ENCODE measurements at regions not wholly inside any gene's neighbourhood (a gene's known extent, or its start where the extent isn't known, plus 50 kb on each side); places are given as distances from the start of the nearest gene placed in this dataset.

DNA sequence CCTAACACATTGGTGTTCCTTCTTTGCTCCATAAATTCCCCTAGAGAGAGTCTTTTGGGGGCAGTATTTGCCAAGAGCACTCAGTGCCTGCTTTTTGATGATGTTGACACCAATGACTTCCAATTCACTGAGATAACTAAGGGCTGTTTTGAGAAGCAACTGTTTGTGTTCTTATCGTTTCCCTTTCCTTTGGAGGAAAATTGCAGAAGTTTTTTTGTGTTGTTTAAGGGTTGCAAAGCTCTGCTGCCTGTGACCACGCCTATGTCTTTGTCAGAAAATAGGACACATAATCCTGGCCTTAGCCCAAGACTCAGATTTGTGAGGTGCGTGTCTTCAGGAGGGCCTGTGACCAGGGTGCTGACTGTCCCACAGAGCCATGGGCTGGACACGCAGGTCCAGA is 99.6 kb downstream of the FAM43A start:
- no peak overlapping the region for H3K27ac Mint-ChIP-seq
- Histone ChIP-seq H3F3A (ENCODE audit: low read depth) (no peaks in the 10 kb centered on the region), H3K36me3 (no peaks in the 10 kb centered on the region), H3K4me1 (peaks cover 10% of the 10 kb centered on the region), H3K9ac (no peak overlapping the region), H3K27me3 (no peaks in the 10 kb centered on the region), H2AFZ (replicated peaks) (no peak overlapping the region), H3K4me3 (no peak overlapping the region), H3K79me2 (ENCODE audit: low read depth) (no peaks in the 10 kb centered on the region), H3K4me2 (no peak overlapping the region), H3K9me3 (ENCODE audit: low read depth) (no peaks in the 10 kb centered on the region), H3K27ac (no peak overlapping the region), H4K20me1 (ENCODE audit: low read depth) (no peaks in the 10 kb centered on the region)
- H3K4me3 Mint-ChIP-seq, result no peak overlapping the region
- no peaks in the 10 kb centered on the region for H3K27me3 Mint-ChIP-seq (ENCODE audit: insufficient read depth, low read depth)
- no peak for DNase-seq (ENCODE audit: low spot score)
- H3K9me3 Mint-ChIP-seq, result peaks cover 2% of the 10 kb centered on the region
- H3K36me3 Mint-ChIP-seq, result no peaks in the 10 kb centered on the region
- TF ChIP-seq, protein P1, sequence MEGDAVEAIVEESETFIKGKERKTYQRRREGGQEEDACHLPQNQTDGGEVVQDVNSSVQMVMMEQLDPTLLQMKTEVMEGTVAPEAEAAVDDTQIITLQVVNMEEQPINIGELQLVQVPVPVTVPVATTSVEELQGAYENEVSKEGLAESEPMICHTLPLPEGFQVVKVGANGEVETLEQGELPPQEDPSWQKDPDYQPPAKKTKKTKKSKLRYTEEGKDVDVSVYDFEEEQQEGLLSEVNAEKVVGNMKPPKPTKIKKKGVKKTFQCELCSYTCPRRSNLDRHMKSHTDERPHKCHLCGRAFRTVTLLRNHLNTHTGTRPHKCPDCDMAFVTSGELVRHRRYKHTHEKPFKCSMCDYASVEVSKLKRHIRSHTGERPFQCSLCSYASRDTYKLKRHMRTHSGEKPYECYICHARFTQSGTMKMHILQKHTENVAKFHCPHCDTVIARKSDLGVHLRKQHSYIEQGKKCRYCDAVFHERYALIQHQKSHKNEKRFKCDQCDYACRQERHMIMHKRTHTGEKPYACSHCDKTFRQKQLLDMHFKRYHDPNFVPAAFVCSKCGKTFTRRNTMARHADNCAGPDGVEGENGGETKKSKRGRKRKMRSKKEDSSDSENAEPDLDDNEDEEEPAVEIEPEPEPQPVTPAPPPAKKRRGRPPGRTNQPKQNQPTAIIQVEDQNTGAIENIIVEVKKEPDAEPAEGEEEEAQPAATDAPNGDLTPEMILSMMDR (IDR thresholded peaks at IDR 0.05), result no peak
- TF ChIP-seq EZH2phosphoT487 (IDR thresholded peaks at IDR 0.05) (no peak), EZH2 (IDR thresholded peaks at IDR 0.05) (no peak)
- H3K4me1 Mint-ChIP-seq, result peaks cover 12% of the 10 kb centered on the region

GRCh38 chr3:194787072-194787471 is 101.4 kb downstream of the FAM43A start:
- no peaks in the 10 kb centered on the region for H3K27me3 Mint-ChIP-seq (ENCODE audit: insufficient read depth, low read depth)
- no peaks in the 10 kb centered on the region for H3K9me3 ChIP-seq (ENCODE audit: low read depth)
- no peak overlapping the region for H2AFZ ChIP-seq (replicated peaks)
- peaks cover 12% of the 10 kb centered on the region for H3K4me1 Mint-ChIP-seq
- H3K79me2 ChIP-seq (ENCODE audit: low read depth), result no peaks in the 10 kb centered on the region
- no peaks in the 10 kb centered on the region for H3K36me3 ChIP-seq
- DNase-seq (ENCODE audit: low spot score), result no peak
- no peak overlapping the region for H3K4me2 ChIP-seq
- no peak overlapping the region for H3K27ac ChIP-seq
- no peaks in the 10 kb centered on the region for H3K27me3 ChIP-seq
- H3K9ac ChIP-seq, result no peak overlapping the region
- no peak overlapping the region for H3K27ac Mint-ChIP-seq
- H3K9me3 Mint-ChIP-seq, result peaks cover 3% of the 10 kb centered on the region
- H3K4me1 ChIP-seq, result peaks cover 10% of the 10 kb centered on the region
- no peak overlapping the region for H3K4me3 Mint-ChIP-seq
- H4K20me1 ChIP-seq (ENCODE audit: low read depth), result no peaks in the 10 kb centered on the region
- H3K4me3 ChIP-seq, result no peak overlapping the region
- H3K36me3 Mint-ChIP-seq, result no peaks in the 10 kb centered on the region
- TF ChIP-seq EZH2phosphoT487 (IDR thresholded peaks at IDR 0.05) (no peak), EZH2 (IDR thresholded peaks at IDR 0.05) (no peak)
- TF ChIP-seq, protein P1 (IDR thresholded peaks at IDR 0.05), result no peak
- no peaks in the 10 kb centered on the region for H3F3A ChIP-seq (ENCODE audit: low read depth)

GRCh38 chr3:194787650-194788049 is 102.0 kb downstream of the FAM43A start:
- Mint-ChIP-seq H3K36me3 (no peaks in the 10 kb centered on the region), H3K4me3 (no peak overlapping the region), H3K9me3 (peaks cover 3% of the 10 kb centered on the region), H3K4me1 (peaks cover 12% of the 10 kb centered on the region), H3K27me3 (ENCODE audit: insufficient read depth, low read depth) (no peaks in the 10 kb centered on the region), H3K27ac (no peak overlapping the region)
- TF ChIP-seq, protein P1 (IDR thresholded peaks at IDR 0.05), result no peak
- TF ChIP-seq EZH2phosphoT487 (IDR thresholded peaks at IDR 0.05) (no peak), EZH2 (IDR thresholded peaks at IDR 0.05) (no peak)
- no peak overlapping the region for H3K4me2 ChIP-seq
- H3K27ac ChIP-seq, result no peak overlapping the region
- no peaks in the 10 kb centered on the region for H3F3A ChIP-seq (ENCODE audit: low read depth)
- H3K27me3 ChIP-seq, result no peaks in the 10 kb centered on the region
- no peaks in the 10 kb centered on the region for H3K9me3 ChIP-seq (ENCODE audit: low read depth)
- DNase-seq (ENCODE audit: low spot score), result no peak
- H4K20me1 ChIP-seq (ENCODE audit: low read depth), result no peaks in the 10 kb centered on the region
- H3K36me3 ChIP-seq, result no peaks in the 10 kb centered on the region
- H3K9ac ChIP-seq, result no peak overlapping the region
- no peaks in the 10 kb centered on the region for H3K79me2 ChIP-seq (ENCODE audit: low read depth)
- no peak overlapping the region for H3K4me3 ChIP-seq
- H2AFZ ChIP-seq (replicated peaks), result no peak overlapping the region
- H3K4me1 ChIP-seq, result peaks cover 10% of the 10 kb centered on the region
